ENCODE measurements at regions not wholly inside any gene's neighbourhood (a gene's known extent, or its start where the extent isn't known, plus 50 kb on each side); places are given as distances from the start of the nearest gene placed in this dataset.

DNA sequence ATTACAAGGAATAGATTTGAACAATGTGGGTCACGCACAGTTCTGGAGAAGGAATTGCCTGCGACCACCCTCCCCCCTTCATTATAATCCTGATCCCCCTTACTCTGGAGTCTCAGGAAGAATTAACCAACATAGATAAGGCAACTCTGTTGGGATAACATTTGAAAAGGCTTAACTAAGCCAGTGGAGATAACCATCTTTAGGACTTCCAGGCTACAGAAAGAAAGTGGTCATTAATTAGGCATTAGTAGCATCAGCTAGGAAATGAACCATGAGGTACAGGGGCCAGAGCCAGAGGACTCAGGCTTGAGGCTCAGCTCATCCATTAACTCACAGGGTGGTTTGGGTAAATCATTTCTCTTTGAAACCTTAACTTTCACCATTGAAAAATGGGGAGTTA is 720.0 kb upstream of the API5 start:
- H3K9me3 ChIP-seq (ENCODE audit: low read length): no peaks in the 10 kb centered on the region
- TF ChIP-seq, protein P1, sequence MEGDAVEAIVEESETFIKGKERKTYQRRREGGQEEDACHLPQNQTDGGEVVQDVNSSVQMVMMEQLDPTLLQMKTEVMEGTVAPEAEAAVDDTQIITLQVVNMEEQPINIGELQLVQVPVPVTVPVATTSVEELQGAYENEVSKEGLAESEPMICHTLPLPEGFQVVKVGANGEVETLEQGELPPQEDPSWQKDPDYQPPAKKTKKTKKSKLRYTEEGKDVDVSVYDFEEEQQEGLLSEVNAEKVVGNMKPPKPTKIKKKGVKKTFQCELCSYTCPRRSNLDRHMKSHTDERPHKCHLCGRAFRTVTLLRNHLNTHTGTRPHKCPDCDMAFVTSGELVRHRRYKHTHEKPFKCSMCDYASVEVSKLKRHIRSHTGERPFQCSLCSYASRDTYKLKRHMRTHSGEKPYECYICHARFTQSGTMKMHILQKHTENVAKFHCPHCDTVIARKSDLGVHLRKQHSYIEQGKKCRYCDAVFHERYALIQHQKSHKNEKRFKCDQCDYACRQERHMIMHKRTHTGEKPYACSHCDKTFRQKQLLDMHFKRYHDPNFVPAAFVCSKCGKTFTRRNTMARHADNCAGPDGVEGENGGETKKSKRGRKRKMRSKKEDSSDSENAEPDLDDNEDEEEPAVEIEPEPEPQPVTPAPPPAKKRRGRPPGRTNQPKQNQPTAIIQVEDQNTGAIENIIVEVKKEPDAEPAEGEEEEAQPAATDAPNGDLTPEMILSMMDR (conservative IDR thresholded peaks at IDR 0.05; ENCODE audit: low read length): no peak
- no peaks in the 10 kb centered on the region for H3K9me2 ChIP-seq (ENCODE audit: insufficient read depth, low read length)
- H2AFZ ChIP-seq (ENCODE audit: low read length): no peak overlapping the region
- H3K79me2 ChIP-seq (ENCODE audit: insufficient read depth, low read depth, low read length): no peaks in the 10 kb centered on the region
- ChIA-PET POLR2A (no interaction called here), CTCF (ENCODE audit: unreplicated experiment) (no interaction called here)
- H3K4me1 ChIP-seq (ENCODE audit: insufficient read depth, low read length, poor library complexity, severe bottlenecking): no peaks in the 10 kb centered on the region
- intact Hi-C loops (cut with micrococcal nuclease; ENCODE audit: unreplicated experiment): no loop called here
- no peaks in the 10 kb centered on the region for H4K20me1 ChIP-seq (ENCODE audit: insufficient read depth, low read length)
- H3K4me2 ChIP-seq (ENCODE audit: low read length): no peak overlapping the region
- no peak overlapping the region for H3K27ac ChIP-seq (ENCODE audit: low read depth, low read length, poor library complexity, severe bottlenecking)
- no peaks in the 10 kb centered on the region for H3K36me3 ChIP-seq (ENCODE audit: insufficient read depth, low read length)
- BruUV-seq (replicated peaks): no TSS peak
- H3K4me3 ChIP-seq (ENCODE audit: low read depth, low read length, poor library complexity, severe bottlenecking): no peak overlapping the region
- DNase-seq (ENCODE audit: low spot score): no peak

DNA sequence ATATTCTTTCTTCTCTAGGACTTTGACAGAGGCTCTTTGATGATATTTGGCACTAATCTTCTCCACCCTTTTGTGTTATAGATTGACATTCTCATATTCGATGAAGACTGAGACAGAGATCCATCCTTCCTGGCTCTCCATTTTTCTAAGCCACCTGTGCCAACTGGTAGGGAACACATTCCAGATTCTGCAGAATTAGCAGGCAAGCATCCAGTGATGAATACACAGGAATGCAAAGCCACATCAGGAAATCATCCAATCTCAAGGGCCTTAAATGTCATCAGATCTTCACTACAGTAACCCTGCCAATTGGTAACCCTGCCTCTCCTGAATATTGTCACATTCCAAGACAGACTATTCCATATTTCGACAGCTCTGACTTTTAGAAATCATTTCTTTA is 718.4 kb upstream of the API5 start:
- Histone ChIP-seq H3K4me1 (ENCODE audit: insufficient read depth, low read length, poor library complexity, severe bottlenecking) (no peaks in the 10 kb centered on the region), H3K9me2 (ENCODE audit: insufficient read depth, low read length) (no peaks in the 10 kb centered on the region), H3K4me3 (ENCODE audit: low read depth, low read length, poor library complexity, severe bottlenecking) (no peak overlapping the region), H2AFZ (ENCODE audit: low read length) (no peak overlapping the region), H3K27ac (ENCODE audit: low read depth, low read length, poor library complexity, severe bottlenecking) (no peak overlapping the region), H3K4me2 (ENCODE audit: low read length) (no peak overlapping the region), H3K36me3 (ENCODE audit: insufficient read depth, low read length) (no peaks in the 10 kb centered on the region), H4K20me1 (ENCODE audit: insufficient read depth, low read length) (no peaks in the 10 kb centered on the region), H3K79me2 (ENCODE audit: insufficient read depth, low read depth, low read length) (no peaks in the 10 kb centered on the region), H3K9me3 (ENCODE audit: low read length) (no peaks in the 10 kb centered on the region)
- intact Hi-C loops (cut with micrococcal nuclease; ENCODE audit: unreplicated experiment): no loop called here
- ChIA-PET POLR2A (no interaction called here), CTCF (ENCODE audit: unreplicated experiment) (no interaction called here)
- no TSS peak for BruUV-seq (replicated peaks)
- no peak for DNase-seq (ENCODE audit: low spot score)
- no peak for TF ChIP-seq EZH2phosphoT487 (IDR thresholded peaks at IDR 0.05; ENCODE audit: borderline replicate concordance, low read depth, low read length)

DNA sequence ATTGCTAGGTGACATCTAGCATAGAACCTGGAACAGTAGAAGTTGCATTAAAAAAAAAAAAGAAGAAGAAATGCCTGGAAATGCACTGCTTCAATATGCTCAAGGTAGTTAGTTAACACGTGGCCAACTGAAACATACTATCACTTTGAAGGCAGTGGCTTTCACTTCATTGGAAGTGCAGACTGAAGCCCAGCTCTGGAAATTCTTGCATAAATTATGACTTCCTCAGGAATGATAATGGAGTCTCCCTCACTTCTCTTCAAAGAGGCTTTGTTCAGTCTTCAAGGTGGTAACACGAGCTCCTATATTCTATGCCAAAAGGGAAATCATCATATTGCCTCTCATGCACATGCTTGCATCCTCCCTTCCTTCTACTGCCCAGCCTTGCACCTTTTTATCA is 715.9 kb upstream of the API5 start:
- intact Hi-C loops (cut with micrococcal nuclease; ENCODE audit: unreplicated experiment): no loop called here
- H3K9me3 ChIP-seq (ENCODE audit: low read length): no peaks in the 10 kb centered on the region
- ChIA-PET POLR2A (no interaction called here), CTCF (ENCODE audit: unreplicated experiment) (no interaction called here)
- H3K9me2 ChIP-seq (ENCODE audit: insufficient read depth, low read length): no peaks in the 10 kb centered on the region
- no peak for TF ChIP-seq EZH2phosphoT487 (IDR thresholded peaks at IDR 0.05; ENCODE audit: borderline replicate concordance, low read depth, low read length)
- TF ChIP-seq, protein P1 (conservative IDR thresholded peaks at IDR 0.05; ENCODE audit: low read length): no peak
- no peak overlapping the region for H3K4me2 ChIP-seq (ENCODE audit: low read length)
- H3K79me2 ChIP-seq (ENCODE audit: insufficient read depth, low read depth, low read length): no peaks in the 10 kb centered on the region
- no peak overlapping the region for H3K27ac ChIP-seq (ENCODE audit: low read depth, low read length, poor library complexity, severe bottlenecking)
- no peaks in the 10 kb centered on the region for H3K4me1 ChIP-seq (ENCODE audit: insufficient read depth, low read length, poor library complexity, severe bottlenecking)
- no TSS peak for BruUV-seq (replicated peaks)
- no peaks in the 10 kb centered on the region for H4K20me1 ChIP-seq (ENCODE audit: insufficient read depth, low read length)
- H3K4me3 ChIP-seq (ENCODE audit: low read depth, low read length, poor library complexity, severe bottlenecking): no peak overlapping the region
- no peak overlapping the region for H2AFZ ChIP-seq (ENCODE audit: low read length)
- H3K36me3 ChIP-seq (ENCODE audit: insufficient read depth, low read length): no peaks in the 10 kb centered on the region
- no peak for DNase-seq (ENCODE audit: low spot score)

Measured in OCI-LY7 (cell line).